SH-SY5Y (cell line): ENCODE measurements at regions not wholly inside any gene's neighbourhood (a gene's known extent, or its start where the extent isn't known, plus 50 kb on each side); places are given as distances from the start of the nearest gene placed in this dataset.

Source experiments
- GATA2 ChIP-seq: IDR thresholded peaks from 2 replicates; pipeline ENCODE4 v1.6.1; 2011; ENCODE audit warnings: mild to moderate bottlenecking, low read depth, low read length
- GATA3 ChIP-seq: IDR thresholded peaks from 2 replicates; pipeline ENCODE4 v1.6.1; 2011; ENCODE audit warnings: low read depth, mild to moderate bottlenecking, low read length, moderate library complexity

DNA sequence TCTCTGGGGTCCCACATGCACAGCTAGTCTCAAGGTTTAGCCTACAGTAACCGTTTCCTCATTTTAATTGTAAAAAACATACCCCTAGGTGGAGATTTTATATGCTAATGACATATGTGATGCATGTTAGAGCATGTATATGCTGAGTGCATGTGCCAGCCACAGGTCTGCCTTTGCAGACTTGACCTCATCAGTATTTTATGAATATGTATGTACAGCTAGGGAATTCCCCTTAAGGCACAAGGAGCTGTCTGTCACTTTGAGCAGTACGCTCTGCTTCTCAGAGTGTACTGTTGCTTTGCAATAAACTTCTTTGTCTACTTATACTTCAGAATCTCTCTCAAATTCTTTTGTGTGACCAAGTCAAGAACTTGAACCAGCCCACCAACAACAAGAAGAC, 131.2 kb upstream of the ERBB4 start:
- TF ChIP-seq GATA2, result no peak
- no peak for TF ChIP-seq GATA3

DNA sequence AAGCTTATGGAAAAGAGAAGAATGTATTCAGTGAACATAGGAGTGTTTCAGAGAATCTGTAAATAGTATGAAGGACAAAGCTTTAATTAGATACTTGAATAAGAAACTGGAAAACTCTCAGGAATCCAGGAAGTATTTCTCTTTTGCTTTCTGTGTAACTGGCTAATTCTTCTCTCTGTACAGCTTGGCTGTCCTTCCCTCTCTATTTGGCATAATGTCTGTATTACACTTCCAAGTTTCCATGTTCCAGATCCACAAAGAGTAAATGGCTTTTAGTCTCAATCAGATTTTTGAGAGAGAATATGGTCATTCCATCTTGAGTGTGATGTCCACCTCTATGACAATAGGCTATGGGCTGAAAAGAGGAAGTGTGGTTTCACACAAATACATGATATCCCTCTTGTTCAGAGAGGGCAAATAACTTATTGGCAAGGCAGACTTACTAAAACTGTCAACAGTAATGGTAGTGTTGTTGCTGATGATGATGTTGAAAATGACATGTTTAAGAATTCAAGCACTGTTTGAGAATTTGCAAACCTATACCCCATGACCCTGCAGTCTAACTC, 129.2 kb upstream of the ERBB4 start:
- TF ChIP-seq GATA3, result no peak
- no peak for TF ChIP-seq GATA2

DNA sequence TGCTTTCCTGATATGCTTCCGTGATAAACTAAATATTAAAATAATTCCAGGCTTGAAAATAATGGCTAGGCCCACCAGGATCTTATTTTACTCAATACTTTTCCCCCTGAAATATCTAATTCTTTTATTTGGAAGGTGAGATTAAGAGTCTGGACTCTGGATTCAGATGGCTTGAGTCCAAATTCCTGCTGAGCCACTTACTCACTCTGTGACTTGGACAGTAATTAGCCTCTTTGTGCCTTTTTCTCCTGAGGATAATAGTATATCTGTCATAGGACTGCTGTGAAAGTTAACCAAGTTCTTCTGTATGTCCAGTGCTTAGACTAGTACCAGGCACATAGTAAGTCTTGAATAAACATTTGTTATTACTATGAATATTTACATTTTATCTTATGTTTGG, 127.3 kb upstream of the ERBB4 start:
- TF ChIP-seq GATA3 (no peak), GATA2 (no peak)

DNA sequence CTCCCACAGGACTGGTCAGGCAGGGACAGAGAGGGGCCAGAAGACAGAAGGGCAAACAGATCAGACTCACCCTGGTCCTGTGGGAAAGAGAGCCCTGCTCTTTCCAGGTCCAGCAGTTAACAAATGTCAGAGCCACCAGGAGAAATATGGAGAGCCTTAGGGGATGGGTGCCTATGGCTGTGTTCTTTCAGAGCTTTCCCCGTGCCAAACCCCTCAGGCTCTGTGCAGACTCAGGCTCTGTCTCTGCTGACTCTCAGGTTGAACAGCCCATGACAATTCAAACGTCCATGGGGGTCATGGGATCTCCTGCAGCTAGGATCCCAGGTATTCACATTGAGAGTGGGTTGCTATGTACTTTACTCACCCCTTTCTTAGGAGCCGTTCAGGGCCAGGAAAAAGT, 120.8 kb upstream of the ERBB4 start:
- TF ChIP-seq GATA3 (no peak), GATA2 (no peak)

DNA sequence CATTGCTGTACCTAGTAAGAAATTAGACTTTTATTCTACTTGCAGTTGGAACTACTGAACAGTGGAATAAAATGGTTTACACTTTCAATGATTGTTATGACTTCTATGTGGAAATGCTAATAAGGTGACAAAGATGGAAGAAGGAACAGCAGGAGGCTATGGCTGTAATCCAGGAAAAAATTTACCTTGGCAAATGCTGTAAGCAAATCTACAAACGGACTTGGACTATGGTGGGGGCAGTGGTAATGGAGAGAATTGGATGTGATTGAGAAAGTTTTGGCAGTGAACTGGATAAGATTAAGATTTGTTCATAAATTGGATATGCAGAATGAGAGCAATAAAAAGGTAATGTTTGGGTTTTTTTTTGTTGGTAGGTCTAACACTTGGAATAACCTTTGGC, 111.0 kb upstream of the ERBB4 start:
- no peak for TF ChIP-seq GATA3
- TF ChIP-seq GATA2, result no peak

DNA sequence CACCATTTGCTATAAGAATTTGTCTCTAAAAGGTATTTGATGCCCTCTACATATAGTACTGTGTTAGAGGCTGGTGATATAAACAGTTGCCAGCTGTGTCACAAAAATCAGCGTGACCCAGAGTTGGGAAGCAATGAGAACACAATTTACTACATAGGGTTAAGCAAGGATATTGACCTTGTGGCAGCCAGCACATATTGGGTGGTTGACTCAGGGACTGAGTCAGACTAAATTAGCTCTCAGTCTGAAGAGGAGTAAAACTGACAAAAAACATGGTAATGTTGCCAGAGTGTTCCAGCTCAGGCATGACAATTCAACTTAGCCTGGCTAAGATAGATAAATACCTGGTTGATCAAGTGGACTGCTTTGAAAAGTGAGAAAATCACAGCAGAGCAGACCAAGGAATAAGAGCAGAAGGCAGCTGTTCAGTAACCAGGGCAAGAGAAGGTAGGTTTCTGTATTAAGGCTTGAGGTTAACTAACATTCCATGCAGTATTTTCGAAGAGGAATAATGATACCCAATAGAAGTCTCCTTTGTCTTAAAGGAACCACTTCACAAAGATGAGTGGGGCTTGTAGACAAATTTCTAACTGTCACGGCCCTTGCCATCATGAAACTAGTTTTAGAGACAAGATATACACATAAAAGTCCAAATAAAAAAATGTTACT, 108.2 kb upstream of the ERBB4 start:
- TF ChIP-seq GATA3 (no peak), GATA2 (no peak)

DNA sequence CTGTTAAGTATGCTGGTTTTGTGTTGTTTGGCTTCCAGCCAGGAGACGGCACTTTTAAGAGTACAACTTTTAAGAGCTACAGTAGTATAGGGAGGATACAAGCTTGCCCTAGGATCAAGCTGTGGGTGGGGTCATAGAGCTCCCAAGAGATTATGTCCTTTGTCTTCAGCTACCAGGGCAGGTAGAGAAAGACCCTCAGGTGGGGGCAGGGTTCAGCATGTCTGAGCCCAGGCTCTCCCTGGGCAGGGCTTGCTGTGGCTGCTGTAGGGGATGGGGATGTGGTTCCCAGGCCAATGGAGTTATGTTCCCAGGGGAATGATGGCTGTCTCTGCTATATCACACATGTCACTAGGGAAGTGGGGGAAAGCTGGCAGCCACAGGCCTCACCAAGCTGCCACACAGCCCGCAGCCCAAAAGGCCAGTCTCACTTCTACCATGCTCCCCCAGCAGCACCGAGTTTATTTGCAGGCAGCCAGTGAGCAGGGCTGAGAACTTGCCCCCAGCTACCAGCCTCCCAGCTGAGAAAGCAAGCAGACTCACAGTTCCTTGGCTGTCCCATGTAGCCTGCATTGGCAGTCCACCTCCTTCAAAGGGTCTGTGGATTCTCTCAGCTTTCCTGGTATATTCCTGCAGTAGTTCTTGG, 105.7 kb upstream of the ERBB4 start:
- TF ChIP-seq GATA2 (no peak), GATA3 (no peak)

GRCh38 chr2:212640428-212640827, 101.8 kb upstream of the ERBB4 start:
- TF ChIP-seq GATA3 (no peak), GATA2 (no peak)

GRCh38 chr2:212638694-212639093, 100.1 kb upstream of the ERBB4 start:
- TF ChIP-seq GATA3, result no peak
- TF ChIP-seq GATA2, result no peak

DNA sequence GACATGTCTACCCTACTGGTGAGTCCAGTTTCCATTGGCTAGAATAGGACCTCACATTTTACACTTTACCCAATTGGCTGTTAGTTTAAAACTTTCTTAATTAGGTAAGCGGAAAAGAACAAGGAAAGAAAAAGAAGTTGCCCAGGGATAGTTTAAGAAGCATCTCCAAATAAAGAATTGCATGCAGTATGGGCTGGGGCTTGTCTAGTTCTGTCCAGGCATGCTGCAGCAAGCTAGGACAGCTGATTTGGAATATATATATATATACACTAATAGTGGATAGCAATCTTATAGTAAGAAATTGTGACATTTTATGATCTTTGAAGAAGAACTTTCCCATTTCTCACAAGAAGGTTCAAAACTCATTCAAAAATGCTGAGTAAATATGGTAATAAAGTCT, 90.0 kb upstream of the ERBB4 start:
- TF ChIP-seq GATA2 (no peak), GATA3 (no peak)

DNA sequence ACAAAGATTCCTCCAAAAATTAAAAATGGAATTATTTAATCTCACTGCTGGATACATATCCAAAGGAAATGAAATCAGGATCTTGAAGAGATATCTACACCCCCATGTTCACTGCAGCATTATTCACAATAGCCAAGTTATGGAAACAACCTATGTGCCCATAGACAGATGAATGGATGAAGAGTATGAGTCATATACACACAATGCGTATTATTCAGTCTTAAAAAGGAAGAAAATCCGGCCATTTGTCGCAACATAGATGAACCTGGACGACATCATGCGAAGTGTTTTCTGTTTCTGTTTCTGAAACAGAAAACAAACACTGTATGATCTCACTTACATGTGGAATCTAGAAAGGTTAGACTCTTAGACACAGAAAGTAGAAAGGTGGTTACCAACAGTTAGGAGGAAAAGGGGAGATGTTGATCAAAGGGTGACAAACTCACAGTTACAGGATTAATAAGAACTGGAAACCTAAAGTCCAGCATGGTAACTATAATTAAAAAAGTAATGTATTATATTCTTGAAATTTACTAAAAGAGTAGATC, 87.8 kb upstream of the ERBB4 start:
- TF ChIP-seq GATA2 (no peak), GATA3 (no peak)

DNA sequence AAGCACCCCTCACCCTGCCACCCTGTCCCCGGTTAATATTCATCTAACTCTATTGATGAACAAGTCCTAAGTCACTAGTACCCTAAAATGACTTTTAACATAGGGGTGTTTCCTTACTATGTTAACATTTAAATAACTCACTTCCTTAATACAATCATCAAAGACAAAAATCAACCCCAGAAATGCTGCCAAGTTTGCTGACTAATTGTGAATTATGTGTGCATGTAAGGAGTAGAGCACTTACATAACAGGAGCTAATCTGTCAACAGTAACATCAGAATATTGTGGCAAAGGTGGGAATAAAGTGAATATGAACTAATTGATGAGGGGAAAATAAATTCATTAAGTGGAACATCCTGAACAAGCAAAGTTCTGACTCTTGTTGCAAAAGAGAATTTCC, 81.4 kb upstream of the ERBB4 start:
- TF ChIP-seq GATA2 (no peak), GATA3 (no peak)

GRCh38 chr2:212618636-212619035, 80.0 kb upstream of the ERBB4 start:
- TF ChIP-seq GATA2 (no peak), GATA3 (no peak)

GRCh38 chr2:212610872-212611425, 72.3 kb upstream of the ERBB4 start:
- no peak for TF ChIP-seq GATA3
- no peak for TF ChIP-seq GATA2

DNA sequence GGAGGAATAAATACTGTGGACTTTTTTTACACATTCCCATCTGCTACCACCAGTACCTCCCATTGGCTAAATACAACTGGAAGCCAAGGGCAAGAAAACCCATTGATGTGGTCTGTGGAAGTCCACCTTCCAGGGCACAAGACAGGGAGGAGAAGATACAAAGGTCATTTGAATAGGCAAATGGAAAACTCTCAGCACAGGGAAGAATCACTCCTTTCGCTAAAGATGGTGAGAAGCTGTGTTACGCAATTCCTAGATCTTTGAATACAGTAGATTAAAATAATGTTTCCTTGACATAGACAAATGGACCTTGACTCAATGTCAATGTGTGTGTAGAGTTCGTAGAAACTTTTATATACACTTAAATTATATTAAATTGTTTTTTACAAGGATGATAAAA, 70.9 kb upstream of the ERBB4 start:
- TF ChIP-seq GATA3, result no peak
- no peak for TF ChIP-seq GATA2

GRCh38 chr2:212607080-212607479, 68.5 kb upstream of the ERBB4 start:
- TF ChIP-seq GATA2 (no peak), GATA3 (no peak)
